Transverse colon (tissue), 4 donors: ENCODE measurements at regions not wholly inside any gene's neighbourhood (a gene's known extent, or its start where the extent isn't known, plus 50 kb on each side); places are given as distances from the start of the nearest gene placed in this dataset.

Source experiments
- DNase-seq: peaks from one replicate; pipeline ENCODE4 v3.0.0-alpha.2; 2019
- H3K27ac ChIP-seq, 4 donors: fragments of 200-600 bp; sonication (generic); 2 replicates each; pipeline ENCODE4 v1.5.1; 2016 to 2018; ENCODE audit warnings: inconsistent platforms in 4 of 4
- H3K27me3 ChIP-seq: fragments of 200-600 bp; sonication (generic); 2 replicates; pipeline ENCODE4 v1.5.1; 2017; ENCODE audit warnings: inconsistent platforms
- H3K36me3 ChIP-seq, 4 donors: fragments of 200-600 bp; sonication (generic); 2 replicates each; pipeline ENCODE4 v1.5.1; 2017 to 2019; ENCODE audit warnings: inconsistent platforms in 4 of 4
- H3K4me1 ChIP-seq, 4 donors: fragments of 200-600 bp; sonication (generic); 2 replicates each; pipeline ENCODE4 v1.5.1; 2017 to 2020; ENCODE audit warnings: inconsistent platforms in 4 of 4
- H3K4me3 ChIP-seq, 4 donors: fragments of 200-600 bp; sonication (generic); 1 replicate in 1 of 4; 2 replicates in 3 of 4; pipeline versions ENCODE4 v1.5.1 to v1.6.1; 2017 to 2019; ENCODE audit warnings: inconsistent platforms in 4 of 4
- H3K9me3 ChIP-seq, 2 donors: fragments of 200-600 bp; sonication (generic); 2 replicates each; pipeline ENCODE4 v1.5.1; 2017 to 2019; ENCODE audit warnings: inconsistent platforms in 2 of 2
- CTCF ChIP-seq, 5 experiments: fragments of 200-600 bp in 3 of 5; fragments of 450-650 bp in 2 of 5; sonication (generic) in 3 of 5; IDR thresholded peaks; 1 replicate in 2 of 5; 2 replicates in 3 of 5; pipeline ENCODE4 v1.5.1; 2016 to 2017; ENCODE audit warnings: antibody characterized with exemption in 5 of 5, inconsistent platforms in 3 of 5, mild to moderate bottlenecking in 2 of 5, moderate library complexity in 1 of 5
- EP300 ChIP-seq: sonication (generic); formaldehyde crosslinking; IDR thresholded peaks from one replicate; pipeline ENCODE4 v1.6.1; 2017; ENCODE audit warnings: antibody characterized with exemption, low read depth
- POLR2A ChIP-seq: fragments of 450-650 bp; IDR thresholded peaks from one replicate; pipeline ENCODE4 v1.6.1; 2016; ENCODE audit warnings: antibody characterized with exemption, mild to moderate bottlenecking, moderate library complexity
- POLR2AphosphoS5 ChIP-seq, 3 donors: sonication (generic); formaldehyde crosslinking; IDR thresholded peaks; one replicate each; pipeline ENCODE4 v1.6.1; 2016; ENCODE audit warnings: antibody characterized with exemption in 3 of 3
- WGBS, 2 donors: methylation state at CpG; one replicate each; pipeline ENCODE4 v1.1.5; 2018; ENCODE audit warnings: low coverage in 1 of 2; 5-methylcytosine and 5-hydroxymethylcytosine counted together
- in situ Hi-C, 4 donors: fragments of 200-750 bp; cut with MboI; loops; one replicate each; pipeline versions ENCODE4 v1.15.0 to v1.15.1; 2017; ENCODE audit warnings: low sequenced_read_pairs in 3 of 4, low pct_ligation_motif_present in 1 of 4, low pct_unique_long_range_greater_than_20kb in 1 of 4
- intact Hi-C: fragments of 100-400 bp; cut with DNase I; formaldehyde crosslinking; loops from one replicate; pipeline ENCODE4 v1.15.1; 2023; ENCODE audit warnings: low total_unique reads

GRCh38 chr11:80593648-80594374 is 1153.0 kb upstream of the TENM4 start:
- peak overlapping the region in 2 of 4 donors; percentile 18 to 22 for H3K27ac ChIP-seq
- in situ Hi-C loops (no loop called here), intact Hi-C loops (no loop called here)
- peak; percentile 37 for DNase-seq
- H3K36me3 ChIP-seq = no peaks in the 10 kb centered on the region
- H3K4me1 ChIP-seq = peaks cover 0 to 6% (median 0%) of the 10 kb centered on the region in 4 donors
- WGBS, 2 donors = 31 to 57% methylated on average over 2 of the region's 2 CpGs
- TF ChIP-seq EP300 (no peak), POLR2AphosphoS5 (IDR thresholded peaks at IDR 0.05) (peak in 1 of 3 donors; percentile 30)
- no peak overlapping the region for H3K4me3 ChIP-seq
- H3K27me3 ChIP-seq = no peaks in the 10 kb centered on the region
- no peaks in the 10 kb centered on the region for H3K9me3 ChIP-seq

GRCh38 chr11:80592546-80592945 is 1151.7 kb upstream of the TENM4 start:
- 50 to 52% methylated on average over 3 to 4 of the region's 4 CpGs for WGBS, 2 donors
- no peaks in the 10 kb centered on the region for H3K27me3 ChIP-seq
- no peaks in the 10 kb centered on the region for H3K36me3 ChIP-seq
- H3K4me3 ChIP-seq = no peak overlapping the region
- TF ChIP-seq POLR2A (no peak), EP300 (no peak), POLR2AphosphoS5 (IDR thresholded peaks at IDR 0.05) (no peak), CTCF (IDR thresholded peaks at IDR 0.05) (no peak)
- intact Hi-C loops (no loop called here), in situ Hi-C loops (no loop called here)
- peaks cover 0 to 6% (median 0%) of the 10 kb centered on the region in 4 donors for H3K4me1 ChIP-seq
- H3K27ac ChIP-seq = no peak overlapping the region
- no peaks in the 10 kb centered on the region for H3K9me3 ChIP-seq
- DNase-seq = no peak

- no peak for TF ChIP-seq EP300
- no peak for TF ChIP-seq CTCF (IDR thresholded peaks at IDR 0.05)
- TF ChIP-seq POLR2AphosphoS5 (IDR thresholded peaks at IDR 0.05) = no peak
- TF ChIP-seq POLR2A = no peak
Observed at GRCh38 chr11:80587906-80588305, 1147.1 kb upstream of the TENM4 start.

GRCh38 chr11:80586464-80586863 is 1145.6 kb upstream of the TENM4 start:
- Histone ChIP-seq H3K27ac (no peak overlapping the region), H3K27me3 (no peaks in the 10 kb centered on the region), H3K9me3 (no peaks in the 10 kb centered on the region), H3K4me3 (no peak overlapping the region), H3K36me3 (no peaks in the 10 kb centered on the region), H3K4me1 (no peaks in the 10 kb centered on the region)
- WGBS, 2 donors = 78 to 86% methylated on average over 1 of the region's 1 CpG
- in situ Hi-C loops = no loop called here
- intact Hi-C loops = no loop called here
- no peak for TF ChIP-seq POLR2AphosphoS5 (IDR thresholded peaks at IDR 0.05)
- no peak for TF ChIP-seq EP300
- no peak for TF ChIP-seq CTCF (IDR thresholded peaks at IDR 0.05)
- TF ChIP-seq POLR2A = no peak
- DNase-seq = no peak

More at GRCh38 chr11:80587906-80588305, 1147.1 kb upstream of the TENM4 start:
- Histone ChIP-seq H3K4me3 (no peak overlapping the region), H3K9me3 (no peaks in the 10 kb centered on the region), H3K27me3 (no peaks in the 10 kb centered on the region), H3K4me1 (no peaks in the 10 kb centered on the region), H3K27ac (no peak overlapping the region), H3K36me3 (no peaks in the 10 kb centered on the region)
- in situ Hi-C loops = no loop called here
- intact Hi-C loops = no loop called here
- 11 to 62% methylated on average over 1 to 2 of the region's 2 CpGs for WGBS, 2 donors
- DNase-seq = no peak
